Ishikawa (cell line): ENCODE measurements at regions not wholly inside any gene's neighbourhood (a gene's known extent, or its start where the extent isn't known, plus 50 kb on each side); places are given as distances from the start of the nearest gene placed in this dataset.
A peak's percentile ranks its signal among the peaks of the same experiment; 100 is the strongest.

Source experiments
- CEBPB ChIP-seq: IDR thresholded peaks from 2 replicates; pipeline ENCODE4 v1.6.1; 2012
- CREB1 ChIP-seq: IDR thresholded peaks from 2 replicates; pipeline ENCODE4 v1.6.1; 2012; ENCODE audit warnings: low read depth
- EGR1 ChIP-seq: IDR thresholded peaks from 2 replicates; pipeline ENCODE4 v1.6.1; 2012
- EP300 ChIP-seq: IDR thresholded peaks from 2 replicates; pipeline ENCODE4 v1.6.1; 2012; ENCODE audit warnings: borderline replicate concordance
- FOXM1 ChIP-seq: IDR thresholded peaks from 2 replicates; pipeline ENCODE4 v1.6.1; 2012; ENCODE audit warnings: low read depth, borderline replicate concordance
- MAX ChIP-seq: IDR thresholded peaks from 2 replicates; pipeline ENCODE4 v1.6.1; 2012
- NFIC ChIP-seq: IDR thresholded peaks from 2 replicates; pipeline ENCODE4 v1.6.1; 2012
- RAD21 ChIP-seq: IDR thresholded peaks from 2 replicates; pipeline ENCODE4 v1.6.1; 2012; ENCODE audit warnings: low read depth
- TAF1 ChIP-seq: IDR thresholded peaks from 2 replicates; pipeline ENCODE4 v1.6.1; 2012; ENCODE audit warnings: low read depth, mild to moderate bottlenecking
- TCF12 ChIP-seq: IDR thresholded peaks from 2 replicates; pipeline ENCODE4 v1.6.1; 2012; ENCODE audit warnings: low read depth
- TEAD4 ChIP-seq: IDR thresholded peaks from 2 replicates; pipeline ENCODE4 v1.6.1; 2012
- USF1 ChIP-seq: IDR thresholded peaks from 2 replicates; pipeline ENCODE4 v1.6.1; 2012
- YY1 ChIP-seq: IDR thresholded peaks from 2 replicates; pipeline ENCODE4 v1.6.1; 2012; ENCODE audit warnings: low read depth
- ZBTB7A ChIP-seq: IDR thresholded peaks from 2 replicates; pipeline ENCODE4 v1.6.1; 2012; ENCODE audit warnings: low read depth
- TF ChIP-seq, protein P1 (sequence below): IDR thresholded peaks from 2 replicates; pipeline ENCODE4 v1.6.1; 2012; ENCODE audit warnings: low read depth, mild to moderate bottlenecking

GRCh38 chr3:87084868-87085267 is 93.9 kb upstream of the VGLL3 start:
- TF ChIP-seq USF1 = no peak
- TF ChIP-seq TEAD4 = no peak
- TF ChIP-seq, protein P1, sequence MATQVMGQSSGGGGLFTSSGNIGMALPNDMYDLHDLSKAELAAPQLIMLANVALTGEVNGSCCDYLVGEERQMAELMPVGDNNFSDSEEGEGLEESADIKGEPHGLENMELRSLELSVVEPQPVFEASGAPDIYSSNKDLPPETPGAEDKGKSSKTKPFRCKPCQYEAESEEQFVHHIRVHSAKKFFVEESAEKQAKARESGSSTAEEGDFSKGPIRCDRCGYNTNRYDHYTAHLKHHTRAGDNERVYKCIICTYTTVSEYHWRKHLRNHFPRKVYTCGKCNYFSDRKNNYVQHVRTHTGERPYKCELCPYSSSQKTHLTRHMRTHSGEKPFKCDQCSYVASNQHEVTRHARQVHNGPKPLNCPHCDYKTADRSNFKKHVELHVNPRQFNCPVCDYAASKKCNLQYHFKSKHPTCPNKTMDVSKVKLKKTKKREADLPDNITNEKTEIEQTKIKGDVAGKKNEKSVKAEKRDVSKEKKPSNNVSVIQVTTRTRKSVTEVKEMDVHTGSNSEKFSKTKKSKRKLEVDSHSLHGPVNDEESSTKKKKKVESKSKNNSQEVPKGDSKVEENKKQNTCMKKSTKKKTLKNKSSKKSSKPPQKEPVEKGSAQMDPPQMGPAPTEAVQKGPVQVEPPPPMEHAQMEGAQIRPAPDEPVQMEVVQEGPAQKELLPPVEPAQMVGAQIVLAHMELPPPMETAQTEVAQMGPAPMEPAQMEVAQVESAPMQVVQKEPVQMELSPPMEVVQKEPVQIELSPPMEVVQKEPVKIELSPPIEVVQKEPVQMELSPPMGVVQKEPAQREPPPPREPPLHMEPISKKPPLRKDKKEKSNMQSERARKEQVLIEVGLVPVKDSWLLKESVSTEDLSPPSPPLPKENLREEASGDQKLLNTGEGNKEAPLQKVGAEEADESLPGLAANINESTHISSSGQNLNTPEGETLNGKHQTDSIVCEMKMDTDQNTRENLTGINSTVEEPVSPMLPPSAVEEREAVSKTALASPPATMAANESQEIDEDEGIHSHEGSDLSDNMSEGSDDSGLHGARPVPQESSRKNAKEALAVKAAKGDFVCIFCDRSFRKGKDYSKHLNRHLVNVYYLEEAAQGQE = no peak
- TF ChIP-seq TAF1 = no peak
- TF ChIP-seq NFIC = no peak
- no peak for TF ChIP-seq RAD21
- TF ChIP-seq EP300 = no peak
- no peak for TF ChIP-seq MAX
- TF ChIP-seq TCF12 = no peak

GRCh38 chr3:87082796-87083440 is 92.0 kb upstream of the VGLL3 start:
- peak; percentile 86 for TF ChIP-seq RAD21
- TF ChIP-seq EGR1 = no peak

GRCh38 chr3:87077355-87077754 is 86.4 kb upstream of the VGLL3 start:
- TF ChIP-seq TEAD4 (no peak), FOXM1 (no peak), CREB1 (no peak), ZBTB7A (no peak), USF1 (no peak), TAF1 (no peak), EGR1 (no peak), CEBPB (no peak), NFIC (no peak), RAD21 (no peak)
- TF ChIP-seq, protein P1 = no peak

DNA sequence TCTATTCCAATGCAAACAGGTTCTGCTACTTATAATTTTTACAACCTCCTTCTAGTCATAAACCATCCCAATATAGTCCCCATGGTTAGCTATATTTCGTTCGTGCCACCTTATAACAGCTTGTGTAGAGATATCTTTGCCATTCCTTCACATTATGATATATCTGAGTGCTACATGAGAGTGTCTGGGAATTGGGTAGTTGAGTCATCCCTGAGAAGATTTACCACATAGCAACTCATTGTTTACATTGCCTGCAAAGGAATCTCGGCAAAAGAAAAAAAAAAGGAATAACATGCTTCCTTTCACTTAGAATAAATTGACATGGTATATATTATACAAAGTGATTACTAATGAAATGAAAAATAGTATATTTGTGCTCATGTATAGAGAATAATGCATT is 86.0 kb upstream of the VGLL3 start:
- no peak for TF ChIP-seq TEAD4
- TF ChIP-seq CREB1 = no peak
- TF ChIP-seq EP300 = no peak
- no peak for TF ChIP-seq RAD21
- no peak for TF ChIP-seq NFIC
- no peak for TF ChIP-seq TAF1
- TF ChIP-seq FOXM1 = no peak
- no peak for TF ChIP-seq ZBTB7A
- no peak for TF ChIP-seq CEBPB
- TF ChIP-seq MAX = no peak
- no peak for TF ChIP-seq YY1
- no peak for TF ChIP-seq USF1
- TF ChIP-seq EGR1 = no peak
- TF ChIP-seq, protein P1 = no peak
